GM23248 (cell line): ENCODE measurements at regions not wholly inside any gene's neighbourhood (a gene's known extent, or its start where the extent isn't known, plus 50 kb on each side); places are given as distances from the start of the nearest gene placed in this dataset.

Experiments used
- DNase-seq: peaks from one replicate; pipeline ENCODE4 v3.0.0-alpha.2; 2015
- H2AFZ ChIP-seq: fragments of 200-600 bp; sonication (generic); 2 replicates; pipeline ENCODE4 v1.6.1; 2016; ENCODE audit warnings: antibody characterized with exemption
- H3F3A ChIP-seq: fragments of 200-600 bp; sonication (generic); 2 replicates; pipeline ENCODE4 v1.6.1; 2016; ENCODE audit warnings: mild to moderate bottlenecking, antibody characterized with exemption, mixed run types; ENCODE audit not compliant: insufficient read depth
- H3K27ac ChIP-seq: fragments of 200-600 bp; sonication (generic); 2 replicates; pipeline ENCODE4 v1.5.1; 2016; ENCODE audit warnings: mild to moderate bottlenecking
- H3K27me3 ChIP-seq: fragments of 200-600 bp; sonication (generic); replicated peaks from 2 replicates; pipeline ENCODE4 v1.6.1; 2016; ENCODE audit warnings: mild to moderate bottlenecking; ENCODE audit not compliant: insufficient read depth
- H3K36me3 ChIP-seq: fragments of 200-600 bp; sonication (generic); 2 replicates; pipeline ENCODE4 v1.6.1; 2016; ENCODE audit warnings: low read depth, mild to moderate bottlenecking
- H3K4me1 ChIP-seq: fragments of 200-600 bp; sonication (generic); 2 replicates; pipeline ENCODE4 v1.6.1; 2016; ENCODE audit warnings: mild to moderate bottlenecking; ENCODE audit not compliant: insufficient read depth
- H3K4me2 ChIP-seq: fragments of 200-600 bp; sonication (generic); one replicate; pipeline ENCODE4 v1.6.1; 2016; ENCODE audit warnings: mild to moderate bottlenecking; ENCODE audit not compliant: unreplicated experiment
- H3K4me3 ChIP-seq: fragments of 200-600 bp; sonication (generic); 2 replicates; pipeline ENCODE4 v1.5.1; 2016; ENCODE audit warnings: mild to moderate bottlenecking
- H3K79me2 ChIP-seq: fragments of 200-600 bp; sonication (generic); 2 replicates; pipeline ENCODE4 v1.6.1; 2016; ENCODE audit warnings: mild to moderate bottlenecking; ENCODE audit not compliant: insufficient read depth
- H3K9ac ChIP-seq: fragments of 200-600 bp; sonication (generic); 2 replicates; pipeline ENCODE4 v1.6.1; 2016; ENCODE audit warnings: mild to moderate bottlenecking
- H3K9me2 ChIP-seq: fragments of 200-600 bp; sonication (generic); 2 replicates; pipeline ENCODE4 v1.6.1; 2016; ENCODE audit warnings: mixed run types, mild to moderate bottlenecking, moderate library complexity; ENCODE audit not compliant: insufficient read depth
- H3K9me3 ChIP-seq: fragments of 200-600 bp; sonication (generic); one replicate; pipeline ENCODE4 v1.6.1; 2017; ENCODE audit warnings: low read depth
- H4K20me1 ChIP-seq: fragments of 200-600 bp; sonication (generic); 2 replicates; pipeline ENCODE4 v1.6.0; 2016; ENCODE audit not compliant: insufficient read depth
- EZH2 ChIP-seq: fragments of 200-600 bp; sonication (generic); IDR thresholded peaks from 2 replicates; pipeline ENCODE4 v1.6.1; 2018; ENCODE audit warnings: antibody characterized with exemption, mild to moderate bottlenecking; ENCODE audit not compliant: insufficient read depth, poor library complexity, severe bottlenecking
- EZH2phosphoT487 ChIP-seq: fragments of 200-600 bp; sonication (generic); IDR thresholded peaks from 2 replicates; pipeline ENCODE4 v1.6.1; 2018; ENCODE audit warnings: antibody characterized with exemption, moderate library complexity, mild to moderate bottlenecking, low read depth; ENCODE audit not compliant: insufficient read depth
- WGBS, 2 experiments: methylation state at CpG; one replicate each; pipeline ENCODE4 v1.1.6; 2015 to 2017; ENCODE audit warnings: low lambda C conversion rate in 2 of 2, low coverage in 1 of 2; ENCODE audit errors: missing lambda C conversion rate in 2 of 2; 5-methylcytosine and 5-hydroxymethylcytosine counted together
- in situ Hi-C: fragments of 300-500 bp; cut with MboI; formaldehyde crosslinking; loops from 2 replicates; pipeline ENCODE4 v1.15.0; 2020

- Histone ChIP-seq H2AFZ (no peak overlapping the region), H3K4me2 (no peak overlapping the region), H3K4me1 (no peaks in the 10 kb centered on the region), H3K9me2 (no peaks in the 10 kb centered on the region), H3K27me3 (no peaks in the 10 kb centered on the region), H3K79me2 (no peaks in the 10 kb centered on the region), H3F3A (no peaks in the 10 kb centered on the region), H3K27ac (no peak overlapping the region), H3K9me3 (no peaks in the 10 kb centered on the region), H3K9ac (no peak overlapping the region), H3K36me3 (no peaks in the 10 kb centered on the region), H3K4me3 (no peak overlapping the region), H4K20me1 (no peaks in the 10 kb centered on the region)
- TF ChIP-seq EZH2 (no peak), EZH2phosphoT487 (no peak)
- in situ Hi-C loops = no loop called here
- DNase-seq = no peak
- 48 to 51% methylated on average over 5 of the region's 5 CpGs for WGBS, 2 experiments
These were observed 188.7 kb upstream of the VCX start for GRCh38 chrX:7654316-7654715.

- in situ Hi-C loops = no loop called here
- DNase-seq = no peak
- Histone ChIP-seq H3K4me3 (no peak overlapping the region), H3K4me2 (no peak overlapping the region), H3K9me3 (no peaks in the 10 kb centered on the region), H3K9ac (no peak overlapping the region), H3K4me1 (no peaks in the 10 kb centered on the region), H3K27me3 (no peaks in the 10 kb centered on the region), H3K27ac (no peak overlapping the region), H3K36me3 (no peaks in the 10 kb centered on the region), H3K79me2 (no peaks in the 10 kb centered on the region), H3F3A (no peaks in the 10 kb centered on the region), H4K20me1 (no peaks in the 10 kb centered on the region), H2AFZ (no peak overlapping the region), H3K9me2 (no peaks in the 10 kb centered on the region)
- TF ChIP-seq EZH2phosphoT487 = no peak
- TF ChIP-seq EZH2 = no peak
- 17 to 18% methylated on average over 3 of the region's 3 CpGs for WGBS, 2 experiments
These were observed 195.1 kb upstream of the VCX start for GRCh38 chrX:7647831-7648230.

GRCh38 chrX:7641141-7641540 is 201.8 kb upstream of the VCX start:
- in situ Hi-C loops = no loop called here
- Histone ChIP-seq H3K4me3 (no peak overlapping the region), H3K27me3 (no peaks in the 10 kb centered on the region), H3K4me1 (no peaks in the 10 kb centered on the region), H3F3A (no peaks in the 10 kb centered on the region), H3K4me2 (no peak overlapping the region), H3K9ac (no peak overlapping the region), H3K9me2 (no peaks in the 10 kb centered on the region), H3K79me2 (no peaks in the 10 kb centered on the region), H3K27ac (no peak overlapping the region), H4K20me1 (no peaks in the 10 kb centered on the region), H2AFZ (no peak overlapping the region), H3K9me3 (no peaks in the 10 kb centered on the region), H3K36me3 (no peaks in the 10 kb centered on the region)
- TF ChIP-seq EZH2 = no peak
- no peak for TF ChIP-seq EZH2phosphoT487
- no peak for DNase-seq
- WGBS, 2 experiments = 47 to 57% methylated on average over 2 of the region's 2 CpGs

GRCh38 chrX:7640392-7640791 is 202.6 kb upstream of the VCX start:
- no peak overlapping the region for H2AFZ ChIP-seq
- no peak overlapping the region for H3K4me3 ChIP-seq
- no peaks in the 10 kb centered on the region for H3K9me2 ChIP-seq
- H3K27me3 ChIP-seq = no peaks in the 10 kb centered on the region
- DNase-seq = no peak
- no peak overlapping the region for H3K4me2 ChIP-seq
- in situ Hi-C loops = no loop called here
- 15 to 34% methylated on average over 2 of the region's 2 CpGs for WGBS, 2 experiments
- no peak for TF ChIP-seq EZH2phosphoT487
- TF ChIP-seq EZH2 = no peak
- no peaks in the 10 kb centered on the region for H3K36me3 ChIP-seq
- H3K9me3 ChIP-seq = no peaks in the 10 kb centered on the region
- H3K79me2 ChIP-seq = no peaks in the 10 kb centered on the region
- no peaks in the 10 kb centered on the region for H3K4me1 ChIP-seq
- no peaks in the 10 kb centered on the region for H3F3A ChIP-seq
- no peak overlapping the region for H3K9ac ChIP-seq
- no peaks in the 10 kb centered on the region for H4K20me1 ChIP-seq
- no peak overlapping the region for H3K27ac ChIP-seq

- no peak overlapping the region for H3K27ac ChIP-seq
- H3K9ac ChIP-seq = no peak overlapping the region
- no peaks in the 10 kb centered on the region for H3F3A ChIP-seq
- no peaks in the 10 kb centered on the region for H3K27me3 ChIP-seq
- H3K36me3 ChIP-seq = no peaks in the 10 kb centered on the region
- DNase-seq = no peak
- no peaks in the 10 kb centered on the region for H3K4me1 ChIP-seq
- in situ Hi-C loops = no loop called here
- H2AFZ ChIP-seq = no peak overlapping the region
- H3K9me2 ChIP-seq = no peaks in the 10 kb centered on the region
- H3K9me3 ChIP-seq = no peaks in the 10 kb centered on the region
- no peaks in the 10 kb centered on the region for H4K20me1 ChIP-seq
- TF ChIP-seq EZH2phosphoT487 (no peak), EZH2 (no peak)
- 51 to 52% methylated on average over 7 of the region's 7 CpGs for WGBS, 2 experiments
- no peak overlapping the region for H3K4me2 ChIP-seq
- H3K4me3 ChIP-seq = no peak overlapping the region
- no peaks in the 10 kb centered on the region for H3K79me2 ChIP-seq
These were observed 204.8 kb upstream of the VCX start for GRCh38 chrX:7638078-7638710.
